AML-193 (cell line): ENCODE measurements at regions not wholly inside any gene's neighbourhood (a gene's known extent, or its start where the extent isn't known, plus 50 kb on each side); places are given as distances from the start of the nearest gene placed in this dataset.

Experiments used
- DNase-seq, 2 experiments: peaks; one replicate each; lab custom pipeline; 2025; lab: John Stamatoyannopoulos, UW

DNA sequence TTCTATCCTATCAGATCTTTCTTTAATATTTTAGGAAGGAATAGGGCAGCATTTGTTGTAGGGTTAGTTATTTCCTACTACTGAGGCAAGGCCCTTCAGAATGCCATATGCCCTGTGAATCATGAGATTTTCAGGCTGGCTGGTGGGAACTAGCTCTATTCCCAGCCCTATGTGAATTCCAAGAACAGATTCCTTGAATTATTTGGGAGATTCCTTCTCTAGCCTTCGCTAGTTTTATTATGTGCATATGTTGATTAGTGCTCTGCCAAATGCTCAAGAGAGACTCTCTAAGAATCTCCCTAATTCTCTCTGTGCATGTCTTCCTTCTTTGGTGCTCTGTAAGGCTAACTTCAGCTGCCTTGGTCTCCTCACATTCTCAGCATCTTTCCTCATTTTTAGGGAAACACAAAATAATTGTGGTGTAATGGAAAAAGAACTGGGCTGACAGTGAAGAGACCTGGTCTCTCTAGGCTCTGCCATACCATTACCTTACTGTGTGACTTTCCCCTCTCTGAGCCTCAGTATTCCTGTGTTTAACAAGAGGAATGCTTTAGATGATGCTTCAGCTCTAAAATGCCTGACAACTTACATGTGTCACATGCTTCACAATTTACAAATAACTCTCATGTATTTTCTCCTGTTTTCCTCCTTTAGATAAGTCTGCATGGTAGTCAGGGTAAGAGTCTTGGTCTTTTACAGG is 79.7 kb downstream of the VMA21 start:
- no peak for DNase-seq

DNA sequence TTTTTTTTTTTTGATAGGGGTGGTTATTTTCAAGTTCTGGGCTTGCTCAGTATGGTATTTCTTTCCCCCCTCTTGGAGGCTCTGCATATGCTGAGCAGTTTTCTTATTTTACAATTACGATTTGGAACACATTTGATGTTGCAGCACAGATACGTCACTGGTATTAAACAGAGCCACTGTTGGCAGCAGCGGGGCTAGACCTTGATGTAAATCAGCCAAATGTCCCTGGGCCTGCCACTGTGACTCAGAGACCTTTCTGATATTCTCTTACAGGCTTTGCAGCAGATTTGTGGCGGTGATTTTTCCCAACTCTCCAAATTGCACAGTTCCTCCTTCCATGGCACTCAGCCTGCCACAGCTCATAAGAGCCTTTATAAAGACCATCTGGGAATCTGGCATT is 81.1 kb downstream of the VMA21 start:
- no peak for DNase-seq

DNA sequence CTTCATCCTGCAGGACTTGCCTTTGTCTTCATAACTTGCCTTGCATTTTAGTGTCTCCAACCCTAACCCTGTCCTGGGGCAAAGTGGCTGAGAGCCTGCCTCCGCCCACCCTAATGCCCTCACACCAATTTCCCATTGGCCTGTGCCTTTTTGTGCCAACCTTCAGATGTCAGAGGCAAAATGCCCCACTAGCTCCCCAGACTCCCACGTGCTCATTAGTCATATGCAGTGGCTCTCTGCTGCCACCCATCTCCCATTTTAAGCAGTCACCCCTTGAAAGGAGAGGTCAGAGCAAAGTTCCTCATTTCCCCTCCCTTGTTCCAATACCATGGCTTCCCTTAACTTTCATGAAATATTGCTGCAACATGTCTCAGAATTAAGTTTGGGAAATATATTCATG is 74.8 kb upstream of the PASD1 start:
- DNase-seq: peak; percentile 8 to 51

DNA sequence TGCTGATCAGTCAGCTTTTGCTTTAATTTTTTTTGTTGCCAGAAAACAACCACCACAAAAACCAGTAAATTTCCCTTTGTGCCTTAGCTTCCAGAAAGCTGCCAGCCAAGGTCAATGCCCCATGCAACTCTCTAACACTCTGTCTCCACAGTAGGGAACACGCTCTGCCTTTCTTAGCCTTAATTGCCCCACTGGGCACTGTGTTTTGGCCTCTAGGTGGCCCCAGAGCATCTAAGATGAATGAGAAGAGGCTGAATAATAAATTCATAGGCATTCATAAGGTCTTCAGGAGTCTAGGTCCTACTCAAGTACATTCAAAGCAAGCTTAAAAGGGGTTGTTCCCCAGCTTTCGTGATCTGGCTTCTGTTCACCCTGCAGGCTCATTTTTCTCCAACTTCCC is 57.7 kb upstream of the PASD1 start:
- peak in 1 of 2 experiments; percentile 1 for DNase-seq

DNA sequence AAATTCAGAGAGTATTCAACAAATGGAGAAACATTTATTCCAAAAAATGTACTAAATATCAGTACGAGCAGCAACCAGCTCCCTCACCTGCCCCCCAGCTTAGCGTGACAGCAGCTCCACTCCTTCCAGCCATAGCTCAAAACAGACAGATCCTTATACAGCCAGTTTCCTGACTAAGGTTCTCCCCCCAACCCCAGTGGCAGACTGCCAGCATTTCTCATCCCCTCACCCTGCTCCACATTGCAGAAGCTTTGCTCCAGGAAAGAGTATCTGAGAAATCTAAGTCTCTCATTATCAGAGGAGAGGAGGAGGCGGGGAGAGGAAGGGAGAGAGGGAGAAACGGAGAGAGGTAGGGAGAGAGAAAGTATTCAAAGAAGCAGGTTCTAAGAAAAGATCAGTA is 53.3 kb upstream of the PASD1 start:
- no peak for DNase-seq

DNA sequence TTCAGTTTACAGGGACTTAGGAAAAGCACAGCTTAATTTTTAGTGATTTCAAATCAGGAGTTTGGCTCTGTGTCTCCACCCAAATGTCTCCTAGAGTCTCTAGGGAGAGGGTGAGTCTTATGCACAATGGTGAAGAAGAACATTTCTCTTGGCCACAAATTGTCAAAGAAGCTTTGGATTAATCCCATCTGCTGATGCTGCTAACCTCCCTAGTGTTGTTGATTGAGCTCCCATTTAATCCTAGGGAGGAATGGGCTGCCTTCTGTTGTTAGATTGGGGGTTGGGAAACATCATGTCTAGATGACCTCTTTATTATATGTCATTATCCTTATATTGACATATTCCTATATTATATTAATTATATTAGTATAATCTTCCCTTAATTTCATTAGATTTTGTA is 50.0 kb upstream of the PASD1 start:
- DNase-seq: no peak
